Right ventricle myocardium superior (tissue), 1 donor: ENCODE measurements at regions not wholly inside any gene's neighbourhood (a gene's known extent, or its start where the extent isn't known, plus 50 kb on each side); places are given as distances from the start of the nearest gene placed in this dataset.

Source experiments
- ATAC-seq: fragments of 200-7000 bp; cut with Tn5 transposase; one replicate; pipeline ENCODE4 v1.9.1; 2020; ENCODE audit warnings: mild to moderate bottlenecking; ENCODE audit not compliant: poor library complexity
- DNase-seq: peaks from one replicate; pipeline ENCODE4 v3.0.0-alpha.2; 2020
- intact Hi-C: fragments of 100-400 bp; cut with DNase I; formaldehyde crosslinking; loops from one replicate; pipeline ENCODE4 v1.11.2; 2022
- donor health status: DM: no; HTN: yes; CAD: no; lungs with severe emphysema.

DNA sequence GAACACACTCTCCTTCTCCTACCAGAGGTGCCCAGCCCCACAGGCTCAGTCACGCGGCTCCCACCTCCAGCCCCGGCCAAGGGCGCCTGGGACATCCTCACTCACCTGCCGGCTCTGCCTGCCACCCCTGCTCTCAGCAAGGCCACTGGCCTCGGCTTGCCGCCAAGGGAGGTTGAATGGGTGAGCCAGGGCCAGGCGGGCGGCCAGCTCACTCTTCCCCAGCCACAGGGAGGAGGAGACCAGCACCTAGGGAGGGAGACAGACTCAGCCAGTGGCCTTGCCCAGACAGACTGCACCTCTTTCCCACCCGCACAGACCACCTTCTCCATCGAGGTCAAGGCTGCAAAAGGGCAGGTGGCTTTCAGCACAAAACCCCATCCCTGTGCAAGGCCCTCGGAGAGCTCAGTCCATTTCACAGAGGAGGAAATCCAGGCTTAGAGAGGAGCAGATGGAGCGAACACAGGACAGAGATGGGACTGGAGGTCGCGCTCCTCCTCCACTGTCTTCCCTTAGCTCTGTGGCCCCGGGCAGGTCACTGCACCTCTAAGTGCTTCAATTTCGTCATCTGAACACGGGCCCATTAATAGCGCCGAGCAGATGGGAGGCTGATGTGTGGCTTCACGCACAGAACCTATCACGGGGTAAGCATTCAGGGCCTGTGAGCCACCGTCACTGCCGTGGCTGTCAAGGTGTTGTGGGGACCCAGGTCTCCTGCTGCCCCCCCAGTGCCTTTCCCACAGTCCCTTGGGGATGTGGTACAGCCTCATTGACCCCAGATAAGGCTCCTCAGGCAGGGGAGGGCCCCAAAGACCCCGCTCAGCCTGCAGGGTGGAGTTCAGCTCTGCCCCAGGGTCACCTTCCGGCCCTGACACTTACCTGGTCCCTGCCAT, 56.1 kb downstream of the RMI2 start:
- intact Hi-C loops = no loop called here
- DNase-seq (peak; percentile 73), ATAC-seq (peak; percentile 74)

- peak; percentile 60 for DNase-seq
- intact Hi-C loops = no loop called here
- ATAC-seq = peak; percentile 76
These were observed 56.9 kb downstream of the RMI2 start for GRCh38 chr16:11402051-11402744.

GRCh38 chr16:11402745-11403533, 57.7 kb downstream of the RMI2 start:
- DNase-seq (peak; percentile 13), ATAC-seq (no peak)
- intact Hi-C loops = no loop called here

DNA sequence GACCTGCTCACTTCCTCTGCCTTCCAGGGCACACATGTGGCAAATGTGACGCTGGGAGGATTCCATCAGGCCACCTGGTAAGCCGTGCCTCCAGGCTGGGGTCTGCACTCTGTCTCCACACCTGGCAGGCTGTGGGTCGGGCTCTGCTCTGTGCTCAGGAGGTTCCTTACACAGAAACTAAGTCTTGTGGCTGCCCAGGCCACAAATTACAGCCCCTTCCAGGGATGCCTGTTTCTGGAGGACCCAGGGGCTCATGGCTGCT, 58.2 kb downstream of the RMI2 start:
- DNase-seq = no peak
- intact Hi-C loops = no loop called here

GRCh38 chr16:11403920-11404319, 58.7 kb downstream of the RMI2 start:
- intact Hi-C loops = no loop called here
- no peak for ATAC-seq
- DNase-seq = no peak

More for the DNA sequence above, 58.2 kb downstream of the RMI2 start:
- ATAC-seq = no peak

- DNase-seq (no peak), ATAC-seq (no peak)
- intact Hi-C loops = no loop called here
These were observed 59.3 kb downstream of the RMI2 start for GRCh38 chr16:11404603-11405002.

DNA sequence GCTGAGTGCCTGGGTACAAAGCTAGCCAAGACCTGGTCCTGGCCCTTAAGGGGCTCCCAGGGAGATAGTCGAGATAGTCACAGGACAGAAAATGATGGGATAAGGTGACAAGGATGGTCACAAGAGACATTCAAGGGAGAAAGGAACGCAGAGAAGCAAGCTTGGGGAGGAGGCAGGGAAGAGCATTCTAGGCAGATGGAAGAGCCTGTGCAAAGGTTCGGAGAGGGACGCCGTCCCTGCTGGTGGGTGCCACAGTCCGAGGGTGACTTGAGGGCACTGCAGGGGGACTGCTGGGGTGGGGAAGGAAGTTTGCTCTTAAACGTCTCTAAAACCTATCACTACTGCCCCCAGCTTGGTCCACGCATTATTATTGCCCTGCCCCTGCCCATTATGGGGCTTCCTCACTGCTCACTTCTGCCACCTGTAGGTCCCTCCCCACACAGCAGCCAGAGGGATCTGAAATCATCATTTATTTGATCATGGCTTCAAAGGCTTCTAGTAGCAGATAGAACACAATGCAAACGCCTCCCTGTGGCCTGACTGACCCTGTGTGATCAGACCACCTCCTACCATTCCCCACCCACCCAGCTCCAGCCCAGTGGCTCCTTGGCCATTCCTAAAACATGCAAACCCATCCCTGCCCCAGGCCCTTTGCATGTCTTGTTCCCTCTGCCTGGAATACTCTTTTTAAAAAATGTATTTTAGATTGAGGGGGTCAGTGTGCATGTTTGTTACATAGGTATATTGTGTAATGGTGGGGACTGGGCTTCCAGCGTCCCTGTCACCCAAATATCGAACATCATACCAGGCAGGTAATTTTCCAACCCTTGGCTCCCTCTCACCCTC, 60.3 kb downstream of the RMI2 start:
- DNase-seq = no peak
- ATAC-seq = no peak
- intact Hi-C loops = no loop called here

DNA sequence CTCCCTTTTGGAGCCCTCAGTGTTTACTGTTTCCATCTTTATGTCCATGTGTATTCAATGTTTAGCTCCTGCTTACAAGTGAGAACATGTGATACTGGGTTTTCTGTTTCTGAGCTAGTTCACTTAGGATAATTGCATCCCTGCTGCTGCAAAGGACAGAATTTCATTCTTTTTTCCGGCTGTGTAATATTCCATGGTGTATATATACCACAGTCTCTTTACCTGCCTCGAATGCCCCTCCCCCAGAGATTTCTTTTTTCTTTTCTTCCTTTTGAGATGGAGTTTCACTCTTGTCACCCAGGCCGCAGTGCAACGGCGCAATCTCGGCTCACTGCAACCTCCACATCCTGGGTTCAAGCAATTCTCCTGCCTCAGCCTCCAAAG, 60.9 kb downstream of the RMI2 start:
- intact Hi-C loops = no loop called here
- ATAC-seq = no peak

DNA sequence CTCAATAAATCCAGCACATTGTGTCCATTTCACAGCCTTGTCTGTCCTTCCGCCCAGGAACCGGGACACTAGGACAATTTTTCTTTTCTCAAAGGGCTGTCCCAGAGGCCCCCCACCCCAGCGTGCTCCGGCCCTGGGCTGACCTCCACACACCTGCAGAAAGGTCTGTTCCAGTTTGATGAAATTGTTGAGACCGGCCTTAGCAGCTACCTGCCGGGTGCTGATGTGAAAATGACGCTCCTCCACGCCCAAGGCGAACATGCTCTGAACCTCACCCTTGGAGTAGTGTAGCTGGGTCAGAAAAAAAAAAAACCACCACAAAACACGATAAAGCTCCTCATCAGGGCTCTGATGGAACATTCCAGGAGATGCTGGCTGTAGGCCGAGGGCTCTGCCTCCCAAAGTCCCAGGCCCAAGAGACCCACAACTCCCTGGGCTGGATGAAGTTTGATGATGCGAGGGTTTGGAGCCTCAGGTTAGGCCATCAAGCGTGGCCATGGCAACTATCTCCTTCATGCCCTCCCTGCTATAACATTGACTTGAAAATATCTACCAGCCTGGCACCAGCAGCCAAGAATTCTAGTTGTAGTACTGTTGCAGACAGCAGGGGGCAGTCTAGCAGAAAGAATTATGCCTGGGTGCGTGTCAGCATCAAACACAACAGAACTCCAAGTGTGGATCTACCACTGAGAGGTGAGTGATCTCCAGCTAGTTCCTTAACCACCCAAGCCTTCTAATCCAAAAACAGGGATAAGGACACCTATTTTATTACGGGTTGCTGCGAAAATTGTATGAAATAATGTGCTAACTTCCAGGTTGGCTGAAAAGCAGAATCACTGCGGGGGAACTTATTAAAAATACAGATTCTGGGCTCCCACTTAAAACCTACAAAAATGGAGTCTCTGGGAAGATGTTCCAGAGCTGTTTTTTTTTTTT, 62.1 kb downstream of the RMI2 start:
- intact Hi-C loops = no loop called here
- ATAC-seq (peak; percentile 59), DNase-seq (no peak)

More for the DNA sequence above, 60.9 kb downstream of the RMI2 start:
- DNase-seq = no peak

DNA sequence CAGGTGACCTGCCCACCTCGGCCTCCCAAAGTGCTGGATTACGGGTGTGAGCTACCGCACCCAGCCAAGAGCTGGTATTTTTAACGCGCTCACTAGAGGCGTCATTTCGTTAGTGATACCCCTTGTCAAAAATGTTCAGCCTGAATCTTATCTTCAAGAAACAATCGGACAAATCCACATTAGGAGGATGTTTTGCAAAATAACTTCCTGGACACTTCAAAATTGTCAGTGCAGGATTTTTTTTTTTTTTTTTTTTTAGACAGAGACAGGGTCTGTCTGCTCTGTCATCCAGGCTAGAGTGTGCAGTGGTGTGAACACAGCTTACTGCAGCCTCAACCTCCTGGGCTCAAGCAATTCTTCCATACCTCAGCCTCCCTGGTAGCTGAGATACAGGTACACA, 63.0 kb downstream of the RMI2 start:
- intact Hi-C loops = no loop called here
- DNase-seq = peak; percentile 10
- no peak for ATAC-seq

- intact Hi-C loops = no loop called here
- DNase-seq (no peak), ATAC-seq (no peak)
These were observed 64.1 kb downstream of the RMI2 start for GRCh38 chr16:11409398-11409797.

- ATAC-seq (peak; percentile 12), DNase-seq (peak; percentile 50)
- intact Hi-C loops = no loop called here
These were observed 65.3 kb downstream of the RMI2 start for GRCh38 chr16:11410376-11411058.

GRCh38 chr16:11411059-11411550, 65.8 kb downstream of the RMI2 start:
- intact Hi-C loops = no loop called here
- DNase-seq (no peak), ATAC-seq (no peak)

DNA sequence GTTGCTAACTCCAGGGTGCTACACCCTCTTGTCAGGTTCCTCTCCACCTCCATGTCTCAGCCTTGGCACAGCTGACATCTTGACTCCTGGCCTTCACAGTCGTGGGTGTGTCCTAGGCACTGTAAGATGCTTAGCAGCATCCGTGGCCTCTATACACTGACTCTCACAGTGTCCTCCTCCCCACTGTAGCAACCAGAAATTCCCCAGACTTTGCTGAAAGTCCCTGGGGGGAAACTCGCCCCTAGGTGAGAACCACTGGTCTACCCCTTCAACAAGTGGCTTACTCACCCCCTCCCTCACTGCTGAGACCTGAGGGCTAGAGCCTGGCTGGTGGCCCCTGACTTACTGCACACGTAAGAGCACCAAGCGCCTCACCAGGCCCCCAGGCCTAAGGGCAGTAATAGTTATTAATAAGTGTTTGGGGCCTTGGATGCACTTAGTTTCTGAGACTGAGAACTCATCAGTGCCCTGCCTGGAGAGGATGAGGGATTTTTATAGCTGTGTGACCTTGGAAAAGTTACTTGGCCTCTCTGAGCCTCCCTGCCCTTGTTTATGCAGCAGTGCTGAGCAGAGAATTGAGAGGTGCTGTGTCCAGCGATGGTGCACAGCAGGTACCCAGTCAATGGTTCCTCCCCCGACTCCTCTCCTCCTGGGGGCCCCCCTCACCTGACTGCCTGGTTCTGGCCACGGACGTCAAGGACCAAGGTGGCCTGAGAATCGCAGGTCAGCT, 67.1 kb downstream of the RMI2 start:
- DNase-seq (peak; percentile 15), ATAC-seq (no peak)
- intact Hi-C loops = no loop called here

GRCh38 chr16:11412965-11413887, 68.0 kb downstream of the RMI2 start:
- intact Hi-C loops = no loop called here
- DNase-seq (peak; percentile 20), ATAC-seq (no peak)
